HepG2 (cell line): ENCODE measurements at regions not wholly inside any gene's neighbourhood (a gene's known extent, or its start where the extent isn't known, plus 50 kb on each side); places are given as distances from the start of the nearest gene placed in this dataset.

Experiments used
- ATAC-seq: fragments of 200-7000 bp; cut with Tn5 transposase; 3 replicates; pipeline ENCODE4 v1.9.1; 2020; ENCODE audit warnings: mild to moderate bottlenecking, moderate library complexity
- BruUV-seq: library from RNA; stranded (reverse); fragments of 400-500 nt; replicated peaks from 2 replicates; lab custom pipeline; 2021; lab: Mats Ljungman, UMichigan
- CTCF ChIA-PET: fragments of 300-600 bp; formaldehyde crosslinking; extraction: SDS; loops from one replicate; lab custom pipeline; 2021; ENCODE audit warnings: low total read pairs, inconsistent platforms, low intra/inter-chr PET ratio; lab: Yijun Ruan, JAX
- POLR2A ChIA-PET: fragments of 350-600 bp; sonication (Branson Sonifier 250); formaldehyde crosslinking; loops from one replicate; lab custom pipeline; 2020; ENCODE audit warnings: antibody characterized with exemption, inconsistent platforms; lab: Yijun Ruan, JAX
- DNase-seq: peaks from one replicate; pipeline ENCODE4 v3.0.0-alpha.2; 2015; ENCODE audit warnings: low spot score
- FAIRE-seq: peaks from 3 replicates; lab custom pipeline; 2011; peaks lifted over from hg19 to GRCh38; lab: Jason Lieb, UNC
- H2AFZ ChIP-seq: one replicate; pipeline ENCODE4 v1.6.1; 2011; ENCODE audit warnings: low read length, inconsistent platforms
- H3K27ac ChIP-seq: fragments of 300-600 bp; 3 replicates; pipeline ENCODE4 v1.8.0; 2011; ENCODE audit warnings: mixed run types, mild to moderate bottlenecking, mixed read lengths, low read length, inconsistent platforms; ENCODE audit not compliant: insufficient read depth; ENCODE audit errors: extremely low read length
- H3K27me3 ChIP-seq, 2 experiments: fragments of 200-600 bp in 1 of 2; 2 replicates in 1 of 2; 3 replicates in 1 of 2; pipeline versions ENCODE4 v1.6.0 to v1.8.0; 2011; ENCODE audit warnings: low read length in 2 of 2, mild to moderate bottlenecking in 2 of 2, moderate library complexity in 2 of 2, inconsistent platforms in 1 of 2; ENCODE audit not compliant: insufficient read depth in 2 of 2, control insufficient read depth in 1 of 2
- H3K36me3 ChIP-seq, 2 experiments: fragments of 200-600 bp in 1 of 2; replicated peaks in 1 of 2; 2 replicates in 1 of 2; 3 replicates in 1 of 2; pipeline versions ENCODE4 v1.5.1 to v1.8.0; 2011; ENCODE audit warnings: low read length in 2 of 2, inconsistent platforms in 1 of 2; ENCODE audit not compliant: insufficient read depth in 2 of 2, control insufficient read depth in 1 of 2
- H3K4me1 ChIP-seq: 2 replicates; pipeline ENCODE4 v1.5.1; 2012; ENCODE audit warnings: low read length, inconsistent platforms; ENCODE audit not compliant: insufficient read depth
- H3K4me2 ChIP-seq: 2 replicates; pipeline ENCODE4 v1.6.0; 2011; ENCODE audit warnings: low read depth, low read length, inconsistent platforms
- H3K4me3 ChIP-seq, 3 experiments: fragments of 200-600 bp in 1 of 3; sonication (generic), shearing (Covaris generic) in 1 of 3; replicated peaks in 1 of 3; 2 replicates each; pipeline ENCODE4 v1.5.1; 2011 to 2016; ENCODE audit warnings: low read length in 3 of 3, inconsistent platforms in 2 of 3, low read depth in 2 of 3, mild to moderate bottlenecking in 2 of 3, control low read depth in 1 of 3, mixed read lengths in 1 of 3; ENCODE audit not compliant: insufficient read depth in 1 of 3
- H3K79me2 ChIP-seq: one replicate; pipeline ENCODE4 v1.6.1; 2011; ENCODE audit warnings: low read length, inconsistent platforms; ENCODE audit not compliant: insufficient read depth
- H3K9ac ChIP-seq: 2 replicates; pipeline ENCODE4 v1.6.0; 2011; ENCODE audit warnings: mild to moderate bottlenecking, low read depth, low read length, inconsistent platforms; ENCODE audit not compliant: insufficient read depth
- H3K9me3 ChIP-seq: 2 replicates; pipeline ENCODE4 v1.5.1; 2012; ENCODE audit warnings: mild to moderate bottlenecking, low read length
- H4K20me1 ChIP-seq: 2 replicates; pipeline ENCODE4 v1.6.0; 2011; ENCODE audit warnings: inconsistent platforms, mild to moderate bottlenecking, low read length, moderate library complexity; ENCODE audit not compliant: insufficient read depth
- CCDC6 ChIP-seq: sonication (generic); formaldehyde crosslinking; IDR thresholded peaks from 2 replicates; pipeline ENCODE4 v1.8.1; 2022; ENCODE audit warnings: mild to moderate bottlenecking, missing genetic modification reagents, moderate library complexity
- IKZF1 ChIP-seq: fragments of 450-650 bp; IDR thresholded peaks from 2 replicates; pipeline ENCODE4 v1.7.1; 2016
- MAFK ChIP-seq, 2 experiments: IDR thresholded peaks in 1 of 2; conservative IDR thresholded peaks in 1 of 2; 2 replicates each; pipeline ENCODE4 v1.6.1; 2011; ENCODE audit warnings: improper control_type of control experiment in 2 of 2, low read length in 2 of 2
- PHF20 ChIP-seq: sonication (generic); formaldehyde crosslinking; IDR thresholded peaks from 2 replicates; pipeline ENCODE4 v1.5.0; 2020; ENCODE audit warnings: mild to moderate bottlenecking, missing genetic modification reagents
- TAF15 ChIP-seq: fragments of 200-400 bp; formaldehyde crosslinking; IDR thresholded peaks from one replicate; pipeline ENCODE4 v1.6.1; 2018; ENCODE audit warnings: mild to moderate bottlenecking, low read depth, low read length; ENCODE audit not compliant: poor library complexity, severe bottlenecking
- YEATS4 ChIP-seq: sonication (generic); formaldehyde crosslinking; IDR thresholded peaks from 2 replicates; pipeline ENCODE4 v1.4.0; 2020; ENCODE audit warnings: missing genetic modification reagents, borderline replicate concordance
- ZMAT5 ChIP-seq: sonication (generic); formaldehyde crosslinking; IDR thresholded peaks from 2 replicates; pipeline ENCODE4 v1.5.0; 2020; ENCODE audit warnings: mild to moderate bottlenecking, low read depth, missing genetic modification reagents, borderline replicate concordance
- ZNF160 ChIP-seq: sonication (generic); formaldehyde crosslinking; IDR thresholded peaks from 2 replicates; pipeline ENCODE4 v1.8.0; 2022; ENCODE audit warnings: mild to moderate bottlenecking, inconsistent platforms, missing genetic modification reagents
- ZNF883 ChIP-seq: sonication (generic); formaldehyde crosslinking; IDR thresholded peaks from 2 replicates; pipeline ENCODE4 v1.5.1; 2020; ENCODE audit warnings: mild to moderate bottlenecking, missing genetic modification reagents; ENCODE audit errors: not compliant biosample characterization
- WGBS: methylation state at CpG from one replicate; pipeline ENCODE4 v1.1.6; 2017; ENCODE audit warnings: low lambda C conversion rate; 5-methylcytosine and 5-hydroxymethylcytosine counted together
- in situ Hi-C: cut with HindIII; loops from 2 replicates; pipeline ENCODE4 v1.10.0; 2017; ENCODE audit warnings: low pct_unique_long_range_greater_than_20kb; ENCODE audit not compliant: extremely low pct_ligation_motif_present
- intact Hi-C: fragments of 100-400 bp; cut with micrococcal nuclease; formaldehyde crosslinking; loops from one replicate; pipeline ENCODE4 v1.10.0; 2022; ENCODE audit not compliant: unreplicated experiment
- TF ChIP-seq, protein P1 (sequence below): IDR thresholded peaks from 2 replicates; pipeline ENCODE4 v1.6.1; 2016; ENCODE audit warnings: missing compliant biosample characterization, missing genetic modification reagents, borderline replicate concordance

- Histone ChIP-seq H3K27me3 (no peaks in the 10 kb centered on the region; a peak in 1 of 5 replicates), H4K20me1 (no peaks in the 10 kb centered on the region), H3K9me3 (no peaks in the 10 kb centered on the region), H3K79me2 (no peaks in the 10 kb centered on the region), H3K4me3 (no peak overlapping the region), H3K4me2 (no peak overlapping the region), H3K4me1 (no peaks in the 10 kb centered on the region), H3K9ac (no peak overlapping the region), H3K27ac (no peak overlapping the region), H2AFZ (no peak overlapping the region), H3K36me3 (no peaks in the 10 kb centered on the region)
- TF ChIP-seq, protein P1, sequence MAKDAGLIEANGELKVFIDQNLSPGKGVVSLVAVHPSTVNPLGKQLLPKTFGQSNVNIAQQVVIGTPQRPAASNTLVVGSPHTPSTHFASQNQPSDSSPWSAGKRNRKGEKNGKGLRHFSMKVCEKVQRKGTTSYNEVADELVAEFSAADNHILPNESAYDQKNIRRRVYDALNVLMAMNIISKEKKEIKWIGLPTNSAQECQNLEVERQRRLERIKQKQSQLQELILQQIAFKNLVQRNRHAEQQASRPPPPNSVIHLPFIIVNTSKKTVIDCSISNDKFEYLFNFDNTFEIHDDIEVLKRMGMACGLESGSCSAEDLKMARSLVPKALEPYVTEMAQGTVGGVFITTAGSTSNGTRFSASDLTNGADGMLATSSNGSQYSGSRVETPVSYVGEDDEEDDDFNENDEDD = no peak
- TF ChIP-seq MAFK (conservative IDR thresholded peaks at IDR 0.05 in 1 of 2, IDR thresholded peaks at IDR 0.05 in 1 of 2; ENCODE audit: low read length in 2 of 2) (no peak), PHF20 (CRISPR knock-in tag) (no peak), ZNF883 (CRISPR knock-in tag) (no peak), YEATS4 (CRISPR knock-in tag) (no peak), CCDC6 (CRISPR knock-in tag) (no peak), ZNF160 (CRISPR knock-in tag) (no peak), IKZF1 (no peak), TAF15 (no peak), ZMAT5 (CRISPR knock-in tag) (no peak)
- CTCF ChIA-PET = no interaction called here
- in situ Hi-C loops = no loop called here
- DNase-seq = no peak
- intact Hi-C loops = no loop called here
- WGBS = 0% methylated on average over 1 of the region's 3 CpGs
- no peak for ATAC-seq
- no TSS peak for BruUV-seq
- POLR2A ChIA-PET = no interaction called here
- no peak for FAIRE-seq
Measured at GRCh38 chr14:57918791-57919190, 52.9 kb upstream of the SLC35F4 start.
